HCT116 (cell line): ENCODE measurements at regions not wholly inside any gene's neighbourhood (a gene's known extent, or its start where the extent isn't known, plus 50 kb on each side); places are given as distances from the start of the nearest gene placed in this dataset.

ENCODE experiments used
- ATAC-seq: fragments of 200-7000 bp; cut with Tn5 transposase; 2 replicates; pipeline ENCODE4 v1.9.1; 2020; ENCODE audit warnings: mild to moderate bottlenecking, moderate library complexity
- BruUV-seq: library from RNA; stranded (reverse); fragments of 400-500 nt; replicated peaks from 2 replicates; lab custom pipeline; 2021; lab: Mats Ljungman, UMichigan
- CTCF ChIA-PET: fragments of 300-600 bp; sonication (Branson Sonifier 250); formaldehyde crosslinking; loops from one replicate; lab custom pipeline; 2021; ENCODE audit warnings: antibody characterized with exemption; lab: Charles Lee
- POLR2A ChIA-PET: fragments of 300-600, 350-600 bp; sonication (Branson Sonifier 250); formaldehyde crosslinking; loops from one replicate; lab custom pipeline; 2021; ENCODE audit warnings: antibody characterized with exemption; lab: Charles Lee
- RAD21 ChIA-PET, 2 experiments: fragments of 300-600 bp; sonication (Branson Sonifier 250); formaldehyde crosslinking; loops; one replicate each; lab custom pipeline; 2023; ENCODE audit warnings: low total read pairs in 2 of 2; ENCODE audit not compliant: uncharacterized antibody in 2 of 2, unreplicated experiment in 2 of 2, low non-redundant PET in 1 of 2; lab: Charles Lee
- DNase-seq: peaks from one replicate; pipeline ENCODE4 v3.0.0-alpha.2; 2010; ENCODE audit warnings: low read depth, low spot score
- H2AFZ ChIP-seq: fragments of 200-600 bp; shearing (Covaris generic), sonication (generic); 2 replicates; pipeline ENCODE4 v1.6.1; 2017; ENCODE audit warnings: low read depth, mixed run types, mixed read lengths, antibody characterized with exemption, low read length; ENCODE audit not compliant: poor library complexity, severe bottlenecking
- H3K27ac ChIP-seq: 2 replicates; pipeline ENCODE4 v1.5.1; 2012; ENCODE audit warnings: low read depth, low read length
- H3K27me3 ChIP-seq: fragments of 200-600 bp; sonication (generic); 2 replicates; pipeline ENCODE4 v1.6.1; 2016; ENCODE audit warnings: mixed run types, low read length, mixed read lengths; ENCODE audit not compliant: insufficient read depth
- H3K36me3 ChIP-seq, 2 experiments: fragments of 200-500 bp in 1 of 2; fragments of 200-600 bp in 1 of 2; sonication (Bioruptor generic) in 1 of 2; sonication (generic) in 1 of 2; 2 replicates each; pipeline versions ENCODE4 v1.5.1 to v1.6.1; 2014 to 2016; ENCODE audit warnings: low read length in 2 of 2, inconsistent platforms in 1 of 2, mixed read lengths in 1 of 2, mixed run types in 1 of 2; ENCODE audit not compliant: insufficient read depth in 2 of 2, control insufficient read depth in 1 of 2
- H3K4me1 ChIP-seq, 2 experiments: fragments of 200-600 bp in 1 of 2; sonication (generic) in 1 of 2; 2 replicates each; pipeline versions ENCODE4 v1.5.1 to v1.6.1; 2012 to 2017; ENCODE audit warnings: low read length in 2 of 2, inconsistent platforms in 1 of 2, mild to moderate bottlenecking in 1 of 2, mixed read lengths in 1 of 2, mixed run types in 1 of 2, moderate library complexity in 1 of 2; ENCODE audit not compliant: insufficient read depth in 2 of 2, control insufficient read depth in 1 of 2
- H3K4me2 ChIP-seq: fragments of 200-600 bp; sonication (generic); 2 replicates; pipeline ENCODE4 v1.6.1; 2017; ENCODE audit warnings: mixed run types, low read length, mixed read lengths
- H3K4me3 ChIP-seq, 2 experiments: fragments of 200-600 bp in 1 of 2; sonication (generic) in 1 of 2; replicated peaks in 1 of 2; 2 replicates each; pipeline ENCODE4 v1.5.1; 2011 to 2016; ENCODE audit warnings: low read length in 2 of 2, control low read depth in 1 of 2, low read depth in 1 of 2, mild to moderate bottlenecking in 1 of 2, mixed read lengths in 1 of 2, mixed run types in 1 of 2
- H3K79me2 ChIP-seq: fragments of 200-600 bp; sonication (generic); 2 replicates; pipeline ENCODE4 v1.6.1; 2017; ENCODE audit warnings: mild to moderate bottlenecking, mixed run types, low read length, moderate library complexity, mixed read lengths; ENCODE audit not compliant: insufficient read depth
- H3K9ac ChIP-seq: fragments of 200-600 bp; sonication (generic); 2 replicates; pipeline ENCODE4 v1.6.1; 2016; ENCODE audit warnings: low read length, mixed read lengths
- H3K9me2 ChIP-seq: fragments of 200-600 bp; sonication (generic), shearing (Covaris generic); 2 replicates; pipeline ENCODE4 v1.6.1; 2017; ENCODE audit warnings: mixed run types, mild to moderate bottlenecking, moderate library complexity; ENCODE audit not compliant: insufficient read depth
- H3K9me3 ChIP-seq, 2 experiments: fragments of 200-500 bp in 1 of 2; fragments of 200-600 bp in 1 of 2; sonication (Bioruptor generic) in 1 of 2; sonication (generic) in 1 of 2; 2 replicates each; pipeline ENCODE4 v1.6.1; 2014 to 2017; ENCODE audit warnings: low read length in 2 of 2, mixed read lengths in 2 of 2, inconsistent platforms in 1 of 2, low read depth in 1 of 2, mild to moderate bottlenecking in 1 of 2, mixed run types in 1 of 2, moderate library complexity in 1 of 2; ENCODE audit not compliant: control insufficient read depth in 1 of 2, insufficient read depth in 1 of 2
- H4K20me1 ChIP-seq: fragments of 200-600 bp; sonication (generic), shearing (Covaris generic); 2 replicates; pipeline ENCODE4 v1.6.1; 2017; ENCODE audit warnings: mixed run types, mild to moderate bottlenecking, moderate library complexity; ENCODE audit not compliant: insufficient read depth
- CBX3 ChIP-seq: IDR thresholded peaks from 2 replicates; pipeline ENCODE4 v1.6.1; 2012; ENCODE audit warnings: low read depth
- CEBPB ChIP-seq: IDR thresholded peaks from 2 replicates; pipeline ENCODE4 v1.6.1; 2012; ENCODE audit warnings: low read depth
- EGR1 ChIP-seq: IDR thresholded peaks from 2 replicates; pipeline ENCODE4 v1.6.1; 2012; ENCODE audit warnings: low read depth
- ELF1 ChIP-seq: IDR thresholded peaks from 2 replicates; pipeline ENCODE4 v1.6.1; 2012; ENCODE audit warnings: low read depth, borderline replicate concordance
- FOSL1 ChIP-seq: IDR thresholded peaks from 2 replicates; pipeline ENCODE4 v1.6.1; 2012; ENCODE audit warnings: low read depth
- JUND ChIP-seq: IDR thresholded peaks from 2 replicates; pipeline ENCODE4 v1.6.1; 2012
- POLR2A ChIP-seq: IDR thresholded peaks from 2 replicates; pipeline ENCODE4 v1.7.0; 2011; ENCODE audit warnings: borderline replicate concordance; ENCODE audit not compliant: insufficient read depth, insufficient read length; ENCODE audit errors: extremely low read depth
- POLR2AphosphoS5 ChIP-seq: IDR thresholded peaks from 2 replicates; pipeline ENCODE4 v1.6.1; 2011; ENCODE audit warnings: mild to moderate bottlenecking, low read depth, low read length, moderate library complexity
- RAD21 ChIP-seq: IDR thresholded peaks from 2 replicates; pipeline ENCODE4 v1.6.1; 2012; ENCODE audit warnings: low read depth, mild to moderate bottlenecking
- SIN3A ChIP-seq: IDR thresholded peaks from 2 replicates; pipeline ENCODE4 v1.6.1; 2012; ENCODE audit warnings: low read depth
- SRF ChIP-seq: IDR thresholded peaks from 2 replicates; pipeline ENCODE4 v1.6.1; 2012; ENCODE audit warnings: low read depth
- YY1 ChIP-seq: IDR thresholded peaks from 2 replicates; pipeline ENCODE4 v1.6.1; 2011; ENCODE audit warnings: low read length, low read depth, moderate library complexity, mild to moderate bottlenecking; ENCODE audit not compliant: insufficient replicate concordance; ENCODE audit errors: extremely low read depth
- ZFX ChIP-seq: fragments of 450-650 bp; IDR thresholded peaks from 2 replicates; pipeline ENCODE4 v1.6.1; 2017
- ZNF274 ChIP-seq: fragments of 200-500 bp; sonication (Bioruptor generic); IDR thresholded peaks from 2 replicates; pipeline ENCODE4 v1.6.1; 2014; ENCODE audit warnings: mild to moderate bottlenecking, low read depth, low read length, inconsistent platforms
- intact Hi-C: fragments of 100-400 bp; cut with micrococcal nuclease; formaldehyde crosslinking; loops from 2 replicates; pipeline ENCODE4 v1.10.0; 2022
- TF ChIP-seq, protein P1 (sequence below), 3 experiments: fragments of 200-600 bp in 1 of 3; sonication (generic) in 1 of 3; IDR thresholded peaks in 2 of 3; conservative IDR thresholded peaks in 1 of 3; 2 replicates each; pipeline ENCODE4 v1.5.1; 2012 to 2017; ENCODE audit warnings: low read depth in 2 of 3, low read length in 2 of 3, antibody characterized with exemption in 1 of 3, borderline replicate concordance in 1 of 3, control low read depth in 1 of 3, mild to moderate bottlenecking in 1 of 3, mixed read lengths in 1 of 3, mixed run types in 1 of 3, moderate library complexity in 1 of 3; ENCODE audit not compliant: insufficient read depth in 1 of 3
- TF ChIP-seq, protein P2 (sequence below): IDR thresholded peaks from 2 replicates; pipeline ENCODE4 v1.6.1; 2012
- TF ChIP-seq, protein P3 (sequence below): IDR thresholded peaks from 2 replicates; pipeline ENCODE4 v1.6.1; 2012
- TF ChIP-seq, protein P4 (sequence below): IDR thresholded peaks from 2 replicates; pipeline ENCODE4 v1.6.1; 2011; ENCODE audit warnings: mild to moderate bottlenecking, low read length, moderate library complexity; ENCODE audit not compliant: insufficient replicate concordance; ENCODE audit errors: extremely low read depth
- TF ChIP-seq, protein P5 (sequence below): IDR thresholded peaks from 2 replicates; pipeline ENCODE4 v1.6.1; 2012; ENCODE audit warnings: low read depth

DNA sequence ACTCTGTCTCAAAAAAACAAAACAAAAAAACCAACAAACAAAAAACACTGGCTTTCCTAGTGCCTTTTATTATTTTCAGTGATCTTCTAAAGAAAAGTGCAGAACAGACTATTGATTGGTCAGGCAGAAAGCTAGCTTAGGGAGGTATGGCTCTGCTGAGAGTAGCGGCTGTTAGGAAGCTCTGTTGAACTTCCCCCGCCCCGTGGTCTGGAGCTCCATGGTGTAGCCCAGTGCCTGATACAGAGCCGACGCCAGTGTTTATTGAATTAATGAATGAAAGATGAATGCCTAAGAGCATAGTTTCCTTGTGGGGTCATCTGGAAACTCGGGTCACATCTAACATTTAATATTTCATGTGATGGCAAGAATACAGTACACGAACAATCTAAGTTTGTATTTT lies 90.5 kb upstream of the ARMC3 start:
- no peaks in the 10 kb centered on the region for H3K79me2 ChIP-seq

More for the DNA sequence above, 90.5 kb upstream of the ARMC3 start:
- Histone ChIP-seq H3K9ac (no peak overlapping the region), H4K20me1 (no peaks in the 10 kb centered on the region), H3K27me3 (no peaks in the 10 kb centered on the region), H3K4me2 (no peak overlapping the region), H3K9me3 (no peaks in the 10 kb centered on the region), H3K4me3 (no peak overlapping the region), H3K9me2 (no peaks in the 10 kb centered on the region), H2AFZ (no peak overlapping the region), H3K36me3 (no peaks in the 10 kb centered on the region), H3K27ac (no peak overlapping the region), H3K4me1 (no peaks in the 10 kb centered on the region)
- no peak for ATAC-seq
- intact Hi-C loops = no loop called here
- no peak for DNase-seq
- BruUV-seq = no TSS peak
- POLR2A ChIA-PET = no interaction called here
- RAD21 ChIA-PET = no interaction called here
- TF ChIP-seq, protein P1, sequence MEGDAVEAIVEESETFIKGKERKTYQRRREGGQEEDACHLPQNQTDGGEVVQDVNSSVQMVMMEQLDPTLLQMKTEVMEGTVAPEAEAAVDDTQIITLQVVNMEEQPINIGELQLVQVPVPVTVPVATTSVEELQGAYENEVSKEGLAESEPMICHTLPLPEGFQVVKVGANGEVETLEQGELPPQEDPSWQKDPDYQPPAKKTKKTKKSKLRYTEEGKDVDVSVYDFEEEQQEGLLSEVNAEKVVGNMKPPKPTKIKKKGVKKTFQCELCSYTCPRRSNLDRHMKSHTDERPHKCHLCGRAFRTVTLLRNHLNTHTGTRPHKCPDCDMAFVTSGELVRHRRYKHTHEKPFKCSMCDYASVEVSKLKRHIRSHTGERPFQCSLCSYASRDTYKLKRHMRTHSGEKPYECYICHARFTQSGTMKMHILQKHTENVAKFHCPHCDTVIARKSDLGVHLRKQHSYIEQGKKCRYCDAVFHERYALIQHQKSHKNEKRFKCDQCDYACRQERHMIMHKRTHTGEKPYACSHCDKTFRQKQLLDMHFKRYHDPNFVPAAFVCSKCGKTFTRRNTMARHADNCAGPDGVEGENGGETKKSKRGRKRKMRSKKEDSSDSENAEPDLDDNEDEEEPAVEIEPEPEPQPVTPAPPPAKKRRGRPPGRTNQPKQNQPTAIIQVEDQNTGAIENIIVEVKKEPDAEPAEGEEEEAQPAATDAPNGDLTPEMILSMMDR (IDR thresholded peaks at IDR 0.05 in 2 of 3, conservative IDR thresholded peaks at IDR 0.05 in 1 of 3; ENCODE audit: borderline replicate concordance in 1 of 3, insufficient read depth in 1 of 3, low read depth in 2 of 3, low read length in 2 of 3) = no peak
- TF ChIP-seq SIN3A (no peak), POLR2AphosphoS5 (no peak), RAD21 (no peak), YY1 (no peak), FOSL1 (no peak), EGR1 (no peak), CEBPB (no peak), JUND (no peak), ELF1 (no peak), SRF (no peak), ZNF274 (no peak), ZFX (no peak), POLR2A (no peak), CBX3 (no peak)
- TF ChIP-seq, protein P2, sequence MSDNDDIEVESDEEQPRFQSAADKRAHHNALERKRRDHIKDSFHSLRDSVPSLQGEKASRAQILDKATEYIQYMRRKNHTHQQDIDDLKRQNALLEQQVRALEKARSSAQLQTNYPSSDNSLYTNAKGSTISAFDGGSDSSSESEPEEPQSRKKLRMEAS = no peak
- TF ChIP-seq, protein P3, sequence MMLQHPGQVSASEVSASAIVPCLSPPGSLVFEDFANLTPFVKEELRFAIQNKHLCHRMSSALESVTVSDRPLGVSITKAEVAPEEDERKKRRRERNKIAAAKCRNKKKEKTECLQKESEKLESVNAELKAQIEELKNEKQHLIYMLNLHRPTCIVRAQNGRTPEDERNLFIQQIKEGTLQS = no peak
- TF ChIP-seq, protein P4, sequence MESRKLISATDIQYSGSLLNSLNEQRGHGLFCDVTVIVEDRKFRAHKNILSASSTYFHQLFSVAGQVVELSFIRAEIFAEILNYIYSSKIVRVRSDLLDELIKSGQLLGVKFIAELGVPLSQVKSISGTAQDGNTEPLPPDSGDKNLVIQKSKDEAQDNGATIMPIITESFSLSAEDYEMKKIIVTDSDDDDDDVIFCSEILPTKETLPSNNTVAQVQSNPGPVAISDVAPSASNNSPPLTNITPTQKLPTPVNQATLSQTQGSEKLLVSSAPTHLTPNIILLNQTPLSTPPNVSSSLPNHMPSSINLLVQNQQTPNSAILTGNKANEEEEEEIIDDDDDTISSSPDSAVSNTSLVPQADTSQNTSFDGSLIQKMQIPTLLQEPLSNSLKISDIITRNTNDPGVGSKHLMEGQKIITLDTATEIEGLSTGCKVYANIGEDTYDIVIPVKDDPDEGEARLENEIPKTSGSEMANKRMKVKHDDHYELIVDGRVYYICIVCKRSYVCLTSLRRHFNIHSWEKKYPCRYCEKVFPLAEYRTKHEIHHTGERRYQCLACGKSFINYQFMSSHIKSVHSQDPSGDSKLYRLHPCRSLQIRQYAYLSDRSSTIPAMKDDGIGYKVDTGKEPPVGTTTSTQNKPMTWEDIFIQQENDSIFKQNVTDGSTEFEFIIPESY = no peak
- TF ChIP-seq, protein P5, sequence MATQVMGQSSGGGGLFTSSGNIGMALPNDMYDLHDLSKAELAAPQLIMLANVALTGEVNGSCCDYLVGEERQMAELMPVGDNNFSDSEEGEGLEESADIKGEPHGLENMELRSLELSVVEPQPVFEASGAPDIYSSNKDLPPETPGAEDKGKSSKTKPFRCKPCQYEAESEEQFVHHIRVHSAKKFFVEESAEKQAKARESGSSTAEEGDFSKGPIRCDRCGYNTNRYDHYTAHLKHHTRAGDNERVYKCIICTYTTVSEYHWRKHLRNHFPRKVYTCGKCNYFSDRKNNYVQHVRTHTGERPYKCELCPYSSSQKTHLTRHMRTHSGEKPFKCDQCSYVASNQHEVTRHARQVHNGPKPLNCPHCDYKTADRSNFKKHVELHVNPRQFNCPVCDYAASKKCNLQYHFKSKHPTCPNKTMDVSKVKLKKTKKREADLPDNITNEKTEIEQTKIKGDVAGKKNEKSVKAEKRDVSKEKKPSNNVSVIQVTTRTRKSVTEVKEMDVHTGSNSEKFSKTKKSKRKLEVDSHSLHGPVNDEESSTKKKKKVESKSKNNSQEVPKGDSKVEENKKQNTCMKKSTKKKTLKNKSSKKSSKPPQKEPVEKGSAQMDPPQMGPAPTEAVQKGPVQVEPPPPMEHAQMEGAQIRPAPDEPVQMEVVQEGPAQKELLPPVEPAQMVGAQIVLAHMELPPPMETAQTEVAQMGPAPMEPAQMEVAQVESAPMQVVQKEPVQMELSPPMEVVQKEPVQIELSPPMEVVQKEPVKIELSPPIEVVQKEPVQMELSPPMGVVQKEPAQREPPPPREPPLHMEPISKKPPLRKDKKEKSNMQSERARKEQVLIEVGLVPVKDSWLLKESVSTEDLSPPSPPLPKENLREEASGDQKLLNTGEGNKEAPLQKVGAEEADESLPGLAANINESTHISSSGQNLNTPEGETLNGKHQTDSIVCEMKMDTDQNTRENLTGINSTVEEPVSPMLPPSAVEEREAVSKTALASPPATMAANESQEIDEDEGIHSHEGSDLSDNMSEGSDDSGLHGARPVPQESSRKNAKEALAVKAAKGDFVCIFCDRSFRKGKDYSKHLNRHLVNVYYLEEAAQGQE = no peak
- CTCF ChIA-PET = no interaction called here
